Stimulated activated naive CD8-positive, alpha-beta T cell treated with anti-CD3 and anti-CD28 coated beads, Interleukin-15, amount 100 ng/mL, for 72 hours (primary cell): ENCODE measurements at regions not wholly inside any gene's neighbourhood (a gene's known extent, or its start where the extent isn't known, plus 50 kb on each side); places are given as distances from the start of the nearest gene placed in this dataset.
"Not testable (repeated sequence)": the region's sequence is repeated elsewhere in the genome, so short reads cannot be mapped to it uniquely, and the experiment has no call there.

Experiments
- ATAC-seq: fragments of 150-1000 bp; cut with Tn5 transposase; 2 replicates; pipeline ENCODE4 v1.10.0; 2021; ENCODE audit warnings: mild to moderate bottlenecking, moderate library complexity
- DNase-seq, 2 donors: peaks; one replicate each; pipeline ENCODE4 v3.0.0; 2021 to 2022
- H3K27ac Mint-ChIP-seq, 2 donors: one replicate each; pipeline ENCODE4 v1.8.0; 2022; ENCODE audit warnings: mild to moderate bottlenecking in 2 of 2, mixed read lengths in 2 of 2, moderate library complexity in 2 of 2
- H3K27me3 Mint-ChIP-seq: one replicate; pipeline ENCODE4 v1.8.0; 2022; ENCODE audit warnings: mixed read lengths
- H3K4me1 Mint-ChIP-seq: one replicate; pipeline ENCODE4 v1.8.0; 2022; ENCODE audit warnings: mild to moderate bottlenecking, mixed read lengths
- H3K4me3 Mint-ChIP-seq, 2 donors: one replicate each; pipeline ENCODE4 v1.8.0; 2022; ENCODE audit warnings: mild to moderate bottlenecking in 2 of 2, mixed read lengths in 2 of 2, moderate library complexity in 1 of 2
- H3K9me3 Mint-ChIP-seq, 2 donors: one replicate each; pipeline ENCODE4 v1.8.0; 2022; ENCODE audit warnings: mixed read lengths in 2 of 2

GRCh38 chr15:53923741-53924140 is 54.5 kb upstream of the UNC13C start:
- H3K27me3 Mint-ChIP-seq, ATAC-seq, H3K4me3 Mint-ChIP-seq, H3K27ac Mint-ChIP-seq, H3K4me1 Mint-ChIP-seq, DNase-seq: not testable (repeated sequence)
- H3K9me3 Mint-ChIP-seq: peaks cover 11 to 15% of the 10 kb centered on the region in 2 donors

- no peak overlapping the region for H3K4me3 Mint-ChIP-seq
- DNase-seq: no peak
- no peaks in the 10 kb centered on the region for H3K4me1 Mint-ChIP-seq
- no peak for ATAC-seq
- H3K27ac Mint-ChIP-seq: no peak overlapping the region
- H3K9me3 Mint-ChIP-seq: no peaks in the 10 kb centered on the region
- no peaks in the 10 kb centered on the region for H3K27me3 Mint-ChIP-seq
These were observed 59.8 kb upstream of the UNC13C start for GRCh38 chr15:53918180-53919079.

DNA sequence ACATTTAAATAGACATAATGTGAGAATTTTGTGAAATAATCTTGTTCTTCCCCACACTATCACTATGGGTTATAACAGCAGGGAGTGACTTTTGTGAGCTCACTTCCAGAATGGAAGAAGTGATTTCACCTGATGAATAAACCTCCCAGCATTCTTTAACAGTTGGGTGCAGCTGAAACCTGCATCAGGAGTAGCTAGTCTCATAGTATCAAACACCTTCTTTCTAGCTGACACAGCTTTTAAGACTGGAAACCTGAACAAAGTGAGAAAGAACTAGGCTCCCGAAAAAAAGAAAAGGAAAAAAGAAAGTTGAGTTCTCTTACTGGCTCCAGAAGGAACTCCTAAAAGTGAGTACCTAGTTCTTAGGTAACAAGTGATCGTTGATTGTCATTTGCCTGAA is 61.1 kb upstream of the UNC13C start:
- H3K4me3 Mint-ChIP-seq: no peak overlapping the region
- ATAC-seq: no peak

GRCh38 chr15:53911431-53911830 is 66.8 kb upstream of the UNC13C start:
- H3K27ac Mint-ChIP-seq: no peak overlapping the region

More for the DNA sequence above, 61.1 kb upstream of the UNC13C start:
- H3K27me3 Mint-ChIP-seq: no peaks in the 10 kb centered on the region
- no peaks in the 10 kb centered on the region for H3K4me1 Mint-ChIP-seq
- no peaks in the 10 kb centered on the region for H3K9me3 Mint-ChIP-seq
- DNase-seq: no peak
- no peak overlapping the region for H3K27ac Mint-ChIP-seq

GRCh38 chr15:53910852-53911251 is 67.4 kb upstream of the UNC13C start:
- Mint-ChIP-seq H3K4me3 (no peak overlapping the region), H3K27me3 (no peaks in the 10 kb centered on the region), H3K9me3 (peaks cover 0 to 7% of the 10 kb centered on the region in 2 donors), H3K4me1 (no peaks in the 10 kb centered on the region), H3K27ac (no peak overlapping the region)
- ATAC-seq: no peak
- DNase-seq: no peak

More at GRCh38 chr15:53911431-53911830, 66.8 kb upstream of the UNC13C start:
- peaks cover 0 to 7% of the 10 kb centered on the region in 2 donors for H3K9me3 Mint-ChIP-seq
- H3K4me1 Mint-ChIP-seq: no peaks in the 10 kb centered on the region
- no peak overlapping the region for H3K4me3 Mint-ChIP-seq
- no peaks in the 10 kb centered on the region for H3K27me3 Mint-ChIP-seq
- DNase-seq: no peak
- ATAC-seq: no peak

DNA sequence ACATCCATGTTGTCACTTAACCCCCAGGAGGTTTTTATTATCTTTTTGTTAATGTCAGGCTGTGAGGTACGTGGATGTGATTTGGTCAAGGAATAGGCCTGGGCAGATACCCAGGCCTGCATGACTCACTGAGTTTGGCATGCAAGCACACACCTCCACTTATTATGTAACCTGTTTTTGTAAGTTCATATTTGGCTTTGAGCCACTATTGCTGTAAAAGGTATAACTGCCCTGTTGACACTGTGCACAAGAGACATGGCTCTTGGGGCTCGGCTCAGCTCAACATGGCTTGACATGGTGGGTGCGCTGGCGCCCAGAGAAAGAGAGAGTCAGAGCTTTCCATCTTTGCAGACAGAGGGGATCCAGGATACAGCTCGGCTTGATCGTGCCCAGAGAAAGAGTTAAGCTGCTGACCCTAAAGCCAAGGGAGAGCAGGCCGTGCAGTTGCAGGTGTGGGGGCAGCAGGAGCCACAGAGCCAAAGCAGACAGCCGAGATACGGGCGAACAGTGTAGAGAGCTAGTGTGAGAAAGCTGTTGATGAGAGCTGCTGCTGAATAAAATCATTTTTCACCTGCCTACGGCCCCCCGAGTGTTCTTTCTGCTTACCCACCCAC is 67.9 kb upstream of the UNC13C start:
- no peaks in the 10 kb centered on the region for H3K4me1 Mint-ChIP-seq
- H3K4me3 Mint-ChIP-seq: no peak overlapping the region
- no peak for ATAC-seq
- H3K27me3 Mint-ChIP-seq: no peaks in the 10 kb centered on the region
- DNase-seq: no peak
- no peak overlapping the region for H3K27ac Mint-ChIP-seq
- peaks cover 0 to 7% of the 10 kb centered on the region in 2 donors for H3K9me3 Mint-ChIP-seq

GRCh38 chr15:53903129-53903528 is 75.1 kb upstream of the UNC13C start:
- Mint-ChIP-seq H3K27ac (no peak overlapping the region), H3K4me1 (no peaks in the 10 kb centered on the region), H3K27me3 (peaks cover 16% of the 10 kb centered on the region), H3K4me3 (no peak overlapping the region), H3K9me3 (no peaks in the 10 kb centered on the region)
- DNase-seq (no peak), ATAC-seq (no peak)

DNA sequence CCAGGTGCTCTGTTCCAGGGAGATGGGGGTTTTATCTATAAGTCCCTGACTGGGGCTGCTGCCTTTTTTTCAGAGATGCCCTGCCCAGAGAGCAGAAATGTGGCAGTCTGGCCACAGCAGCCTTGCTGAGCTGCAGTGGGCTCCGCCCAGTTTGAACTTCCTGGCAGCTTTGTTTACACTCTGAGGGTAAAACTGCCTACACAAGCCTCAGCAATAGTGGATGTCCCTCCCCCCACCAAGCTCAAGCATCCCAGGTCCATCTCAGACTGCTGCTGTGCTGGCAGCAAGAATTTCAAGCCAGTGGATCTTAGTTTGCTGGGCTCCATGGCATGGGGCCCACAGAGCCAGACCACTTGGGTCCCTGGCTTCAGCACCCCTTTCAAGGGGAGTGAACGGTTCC is 84.8 kb upstream of the UNC13C start:
- DNase-seq, H3K4me1 Mint-ChIP-seq, ATAC-seq, H3K27me3 Mint-ChIP-seq, H3K27ac Mint-ChIP-seq, H3K4me3 Mint-ChIP-seq, H3K9me3 Mint-ChIP-seq: not testable (repeated sequence)

DNA sequence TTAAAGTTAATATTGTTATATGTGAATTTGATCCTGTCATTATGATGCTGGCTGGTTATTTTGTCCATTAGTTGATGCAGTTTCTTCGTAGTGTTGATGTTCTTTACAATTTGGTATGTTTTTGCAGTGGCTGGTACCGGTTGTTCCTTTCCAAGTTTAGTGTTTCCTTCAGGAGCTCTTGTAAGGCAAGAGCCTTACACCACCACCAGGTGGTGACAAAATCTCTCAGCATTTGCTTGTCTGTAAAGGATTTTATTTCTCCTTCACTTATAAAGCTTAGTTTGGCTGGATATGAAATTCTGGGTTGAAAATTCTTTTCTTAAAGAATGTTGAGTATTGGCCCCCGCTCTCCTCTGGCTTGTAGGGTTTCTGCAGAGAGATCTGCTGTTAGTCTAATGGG is 86.4 kb upstream of the UNC13C start:
- H3K4me3 Mint-ChIP-seq, DNase-seq, ATAC-seq, H3K27ac Mint-ChIP-seq, H3K27me3 Mint-ChIP-seq, H3K4me1 Mint-ChIP-seq, H3K9me3 Mint-ChIP-seq: not testable (repeated sequence)

- ATAC-seq (no peak), DNase-seq (no peak)
- Mint-ChIP-seq H3K27me3 (peaks cover 9% of the 10 kb centered on the region), H3K4me1 (no peaks in the 10 kb centered on the region), H3K27ac (no peak overlapping the region), H3K9me3 (peaks cover 4 to 19% of the 10 kb centered on the region in 2 donors), H3K4me3 (no peak overlapping the region)
These were observed 93.8 kb upstream of the UNC13C start for GRCh38 chr15:53884441-53884840.

DNA sequence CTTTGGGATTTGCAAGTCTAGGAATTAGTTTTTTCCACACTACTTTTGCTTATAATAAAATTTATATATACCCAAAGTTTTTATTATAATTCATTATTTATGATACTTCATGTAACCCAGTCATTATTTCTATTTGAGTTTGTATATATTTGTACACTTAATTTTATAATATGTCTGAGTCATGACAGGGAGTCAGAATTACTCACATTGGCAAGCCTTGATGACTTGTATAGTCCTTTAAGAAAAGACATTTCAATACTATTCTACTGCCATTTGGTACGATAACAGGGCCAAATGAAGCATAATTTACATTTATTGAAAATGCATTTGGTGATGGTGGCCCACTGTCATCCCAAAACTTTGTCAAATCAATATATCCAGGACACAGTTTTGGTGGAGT is 95.9 kb upstream of the UNC13C start:
- peaks cover 9% of the 10 kb centered on the region for H3K27me3 Mint-ChIP-seq
- H3K4me3 Mint-ChIP-seq: no peak overlapping the region
- H3K4me1 Mint-ChIP-seq: no peaks in the 10 kb centered on the region
- H3K27ac Mint-ChIP-seq: no peak overlapping the region
- no peak for ATAC-seq
- peaks cover 4 to 19% of the 10 kb centered on the region in 2 donors for H3K9me3 Mint-ChIP-seq
- no peak for DNase-seq

DNA sequence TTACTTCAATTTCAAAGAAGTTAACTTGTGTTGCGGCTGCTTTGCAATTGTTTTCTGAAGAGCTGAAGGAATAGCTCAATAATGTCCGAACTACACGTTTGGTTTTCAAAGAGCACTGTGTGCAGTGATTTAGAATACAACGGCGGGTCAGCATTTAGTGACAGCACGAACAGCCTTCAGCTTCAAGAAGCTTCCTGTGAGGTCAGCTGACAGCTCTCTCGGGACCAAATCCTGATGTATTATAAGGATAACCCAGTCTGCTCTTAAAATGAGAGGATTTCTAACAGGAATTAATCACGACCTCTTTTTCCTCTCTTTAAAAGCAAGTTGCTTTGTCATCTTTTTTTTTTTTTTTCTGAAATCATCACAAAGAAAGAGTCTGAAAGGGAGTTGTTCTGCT is 97.9 kb upstream of the UNC13C start:
- no peak overlapping the region for H3K27ac Mint-ChIP-seq
- no peak overlapping the region for H3K4me3 Mint-ChIP-seq
- ATAC-seq: no peak
- H3K4me1 Mint-ChIP-seq: no peaks in the 10 kb centered on the region
- peaks cover 9% of the 10 kb centered on the region for H3K27me3 Mint-ChIP-seq
- DNase-seq: no peak
- peaks cover 4 to 12% of the 10 kb centered on the region in 2 donors for H3K9me3 Mint-ChIP-seq

DNA sequence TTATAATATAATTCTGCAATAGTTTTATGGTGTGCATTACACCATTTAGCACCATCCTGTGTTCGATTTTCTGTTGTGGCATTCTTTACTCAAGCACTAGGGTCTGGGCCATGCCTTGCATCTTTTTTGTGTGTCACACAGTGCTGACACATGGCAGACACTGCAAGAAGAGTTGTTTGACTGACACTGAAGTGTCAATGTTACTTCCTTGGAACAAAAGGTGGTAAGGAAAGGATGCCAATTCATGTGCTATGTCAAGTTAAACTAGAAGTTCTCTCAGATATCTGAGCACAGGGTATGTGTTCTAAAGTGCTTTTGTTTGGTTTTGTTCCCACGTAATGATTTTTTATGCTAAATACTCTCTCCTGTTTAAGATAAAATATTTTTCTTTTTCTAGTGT is 102.5 kb upstream of the UNC13C start:
- Mint-ChIP-seq H3K4me3 (no peak overlapping the region), H3K9me3 (peaks cover 0 to 4% of the 10 kb centered on the region in 2 donors), H3K27me3 (peaks cover 4% of the 10 kb centered on the region), H3K4me1 (no peaks in the 10 kb centered on the region), H3K27ac (no peak overlapping the region)
- DNase-seq: no peak
- no peak for ATAC-seq

GRCh38 chr15:53875139-53875538 is 103.1 kb upstream of the UNC13C start:
- Mint-ChIP-seq H3K4me3 (no peak overlapping the region), H3K27me3 (no peaks in the 10 kb centered on the region), H3K27ac (no peak overlapping the region), H3K9me3 (peaks cover 0 to 4% of the 10 kb centered on the region in 2 donors), H3K4me1 (no peaks in the 10 kb centered on the region)
- ATAC-seq: no peak
- DNase-seq: no peak

GRCh38 chr15:53872410-53872809 is 105.8 kb upstream of the UNC13C start:
- Mint-ChIP-seq H3K4me3 (no peak overlapping the region), H3K27ac (no peak overlapping the region), H3K9me3 (peaks cover 0 to 4% of the 10 kb centered on the region in 2 donors), H3K27me3 (no peaks in the 10 kb centered on the region), H3K4me1 (no peaks in the 10 kb centered on the region)
- ATAC-seq (no peak), DNase-seq (no peak)

- DNase-seq (no peak), ATAC-seq (no peak)
- Mint-ChIP-seq H3K9me3 (peaks cover 0 to 4% of the 10 kb centered on the region in 2 donors), H3K27me3 (no peaks in the 10 kb centered on the region), H3K27ac (no peak overlapping the region), H3K4me1 (no peaks in the 10 kb centered on the region), H3K4me3 (no peak overlapping the region)
These were observed 108.5 kb upstream of the UNC13C start for GRCh38 chr15:53869806-53870073.
